A549 (cell line): ENCODE measurements at regions not wholly inside any gene's neighbourhood (a gene's known extent, or its start where the extent isn't known, plus 50 kb on each side); places are given as distances from the start of the nearest gene placed in this dataset.

Source experiments
- ATAC-seq, 2 experiments: fragments of 200-7000 bp in 1 of 2; fragments of >200 bp in 1 of 2; cut with Nextera tagmentation in 1 of 2; cut with Tn5 transposase in 1 of 2; 3 replicates each; pipeline versions ENCODE4 v1.8.0 to v1.9.1; 2018 to 2020; ENCODE audit warnings: mild to moderate bottlenecking in 1 of 2, moderate library complexity in 1 of 2
- CTCF ChIA-PET: fragments of 300-600 bp; sonication (Branson Sonifier 250); formaldehyde crosslinking; extraction: SDS; loops from one replicate; lab custom pipeline; 2021; ENCODE audit warnings: antibody characterized with exemption, inconsistent platforms; lab: Yijun Ruan, JAX
- POLR2A ChIA-PET: fragments of 350-600 bp; formaldehyde crosslinking; extraction: SDS; loops from one replicate; lab custom pipeline; 2021; ENCODE audit warnings: antibody characterized with exemption, inconsistent platforms; lab: Yijun Ruan, JAX
- DNase-seq, 2 experiments: peaks; one replicate each; pipeline versions ENCODE4 v3.0.0 to v3.0.0-alpha.2; 2011 to 2016; ENCODE audit warnings: low read depth in 1 of 2, low spot score in 1 of 2
- FAIRE-seq: peaks from 2 replicates; lab custom pipeline; 2011; peaks lifted over from hg19 to GRCh38; lab: Jason Lieb, UNC
- H3K27ac ChIP-seq, 2 experiments: fragments of >200 bp; sonication (Bioruptor Twin); formaldehyde crosslinking; 3 replicates each; pipeline ENCODE4 v1.5.1; 2016 to 2017
- H3K4me1 ChIP-seq: fragments of >200 bp; sonication (Bioruptor Twin); formaldehyde crosslinking; 3 replicates; pipeline ENCODE4 v1.6.1; 2016
- H3K4me2 ChIP-seq: fragments of >200 bp; sonication (Bioruptor Twin); formaldehyde crosslinking; 3 replicates; pipeline ENCODE4 v1.6.1; 2016
- H3K4me3 ChIP-seq: fragments of >200 bp; sonication (Bioruptor Twin); formaldehyde crosslinking; 3 replicates; pipeline ENCODE4 v1.5.1; 2016
- H3K9me3 ChIP-seq: fragments of >200 bp; sonication (Bioruptor Twin); formaldehyde crosslinking; 3 replicates; pipeline ENCODE4 v1.6.1; 2016
- ATOH8 ChIP-seq: fragments of 250-450 bp; sonication (Bioruptor Pico); IDR thresholded peaks from 2 replicates; pipeline ENCODE4 v1.5.0; 2020; ENCODE audit warnings: low read depth, mild to moderate bottlenecking, moderate library complexity
- BCL3 ChIP-seq: fragments of >200 bp; sonication (Bioruptor Twin); formaldehyde crosslinking; IDR thresholded peaks from 3 replicates; pipeline ENCODE4 v1.6.1; 2016
- CBX2 ChIP-seq: fragments of 200-600 bp; sonication (generic); IDR thresholded peaks from 2 replicates; pipeline ENCODE4 v1.6.1; 2016; ENCODE audit warnings: low read depth, mild to moderate bottlenecking, borderline replicate concordance
- CBX8 ChIP-seq: fragments of 200-600 bp; sonication (generic); IDR thresholded peaks from 2 replicates; pipeline ENCODE4 v1.6.1; 2016
- CHD4 ChIP-seq: fragments of 200-600 bp; sonication (generic); IDR thresholded peaks from 2 replicates; pipeline ENCODE4 v1.6.1; 2016; ENCODE audit warnings: antibody characterized with exemption, mild to moderate bottlenecking, borderline replicate concordance
- EHF ChIP-seq: fragments of 250-450 bp; sonication (Bioruptor Pico); IDR thresholded peaks from 2 replicates; pipeline ENCODE4 v1.5.0; 2020; ENCODE audit warnings: mild to moderate bottlenecking
- EHMT2 ChIP-seq: fragments of 200-600 bp; sonication (generic); IDR thresholded peaks from 2 replicates; pipeline ENCODE4 v1.6.1; 2016; ENCODE audit warnings: antibody characterized with exemption, low read depth, mild to moderate bottlenecking, moderate library complexity
- FOXS1 ChIP-seq: fragments of 250-450 bp; sonication (Bioruptor Pico); IDR thresholded peaks from 2 replicates; pipeline ENCODE4 v1.5.0; 2020; ENCODE audit warnings: mild to moderate bottlenecking, moderate library complexity
- MAFK ChIP-seq: fragments of 450-650 bp; IDR thresholded peaks from 2 replicates; pipeline ENCODE4 v1.6.1; 2014; ENCODE audit not compliant: partially characterized antibody
- MAZ ChIP-seq: fragments of 150-350 bp; IDR thresholded peaks from 2 replicates; pipeline ENCODE4 v1.6.1; 2014; ENCODE audit warnings: antibody characterized with exemption, low read depth, low read length, borderline replicate concordance
- NFE2L2 ChIP-seq: fragments of 150-350 bp; conservative IDR thresholded peaks from 2 replicates; pipeline ENCODE4 v1.6.1; 2014; ENCODE audit warnings: low read length
- NPAS2 ChIP-seq: fragments of 250-450 bp; sonication (Bioruptor Pico); IDR thresholded peaks from 2 replicates; pipeline ENCODE4 v1.8.0; 2022; ENCODE audit warnings: mild to moderate bottlenecking, moderate library complexity, borderline replicate concordance
- PHF8 ChIP-seq: fragments of 200-600 bp; sonication (generic); IDR thresholded peaks from 2 replicates; pipeline ENCODE4 v1.6.1; 2016; ENCODE audit warnings: low read depth, mild to moderate bottlenecking, antibody characterized with exemption, moderate library complexity, borderline replicate concordance
- RNF2 ChIP-seq: fragments of 200-600 bp; sonication (generic); IDR thresholded peaks from 2 replicates; pipeline ENCODE4 v1.6.1; 2016; ENCODE audit warnings: low read depth, mild to moderate bottlenecking, antibody characterized with exemption, moderate library complexity, borderline replicate concordance
- SMC3 ChIP-seq: fragments of >200 bp; sonication (Bioruptor Twin); formaldehyde crosslinking; IDR thresholded peaks from 3 replicates; pipeline ENCODE4 v1.6.1; 2018; ENCODE audit warnings: inconsistent platforms
- TP53 ChIP-seq: fragments of 250-450 bp; sonication (Bioruptor Pico); IDR thresholded peaks from 2 replicates; pipeline ENCODE4 v1.5.0; 2021; ENCODE audit warnings: mild to moderate bottlenecking, moderate library complexity
- ZNF302 ChIP-seq: fragments of 250-450 bp; sonication (Bioruptor Pico); IDR thresholded peaks from 2 replicates; pipeline ENCODE4 v1.9.0; 2021; ENCODE audit warnings: inconsistent platforms, mild to moderate bottlenecking, moderate library complexity
- ZSCAN20 ChIP-seq: fragments of 250-450 bp; sonication (Bioruptor Pico); IDR thresholded peaks from 2 replicates; pipeline ENCODE4 v1.8.0; 2022; ENCODE audit warnings: mild to moderate bottlenecking, moderate library complexity
- WGBS: methylation state at CpG from one replicate; pipeline ENCODE4 v1.1.6; 2017; ENCODE audit errors: missing lambda C conversion rate; 5-methylcytosine and 5-hydroxymethylcytosine counted together

- H3K27ac ChIP-seq = peak overlapping the region; percentile 94 to 95
- ChIA-PET POLR2A (interaction anchor here (0.7 kb wide), 1 partner anchor 94 kb away, joined by 4 read pairs; no protein-coding TSS in a partner anchor), CTCF (interaction anchor here (0.6 to 1.0 kb wide), 3 partner anchors 11 to 390 kb away, joined by 3 read pairs; no protein-coding TSS in a partner anchor)
- peaks cover 51% of the 10 kb centered on the region for H3K4me1 ChIP-seq
- WGBS = 92% methylated on average over 10 of the region's 10 CpGs
- no peaks in the 10 kb centered on the region for H3K9me3 ChIP-seq
- FAIRE-seq = no peak
- TF ChIP-seq ZSCAN20 (CRISPR knock-in tag) = no peak
- TF ChIP-seq CBX2 = no peak
- TF ChIP-seq CHD4 = no peak
- no peak for ATAC-seq
- no peak overlapping the region for H3K4me2 ChIP-seq
- no peak for DNase-seq
- H3K4me3 ChIP-seq = no peak overlapping the region
These were observed 142.9 kb downstream of the TOMM20 start for GRCh38 chr1:234985516-234986294.

GRCh38 chr1:234985007-234985370 is 143.6 kb downstream of the TOMM20 start:
- ChIA-PET CTCF (interaction anchor here (1.0 kb wide), 1 partner anchor 99 kb away, joined by 3 read pairs; no protein-coding TSS in a partner anchor), POLR2A (no interaction called here)
- 96% methylated on average over 7 of the region's 7 CpGs for WGBS
- Histone ChIP-seq H3K27ac (peak overlapping the region; percentile 94 to 95), H3K4me3 (no peak overlapping the region), H3K4me2 (no peak overlapping the region), H3K4me1 (peaks cover 58% of the 10 kb centered on the region), H3K9me3 (no peaks in the 10 kb centered on the region)
- FAIRE-seq (no peak), ATAC-seq (no peak), DNase-seq (no peak)
- TF ChIP-seq NPAS2 (CRISPR knock-in tag) (no peak), SMC3 (no peak), PHF8 (no peak), MAZ (no peak), MAFK (peak; percentile 11)

- no peaks in the 10 kb centered on the region for H3K9me3 ChIP-seq
- WGBS = 88% methylated on average over 7 of the region's 7 CpGs
- FAIRE-seq (no peak), ATAC-seq (no peak), DNase-seq (no peak)
- ChIA-PET CTCF (interaction anchor here (0.6 to 2.1 kb wide), 6 partner anchors 19 to 720 kb away, joined by 3 to 11 read pairs (median 3); no protein-coding TSS in a partner anchor), POLR2A (interaction anchor here (0.7 to 1.4 kb wide), 2 partner anchors 370 to 372 kb away, joined by 5 to 6 read pairs; no protein-coding TSS in a partner anchor)
- no peak overlapping the region for H3K4me2 ChIP-seq
- H3K4me3 ChIP-seq = no peak overlapping the region
- H3K27ac ChIP-seq = peak overlapping the region; percentile 94 to 95
- H3K4me1 ChIP-seq = peaks cover 71% of the 10 kb centered on the region
- TF ChIP-seq FOXS1 (CRISPR knock-in tag) = no peak
- no peak for TF ChIP-seq EHMT2
- no peak for TF ChIP-seq NFE2L2
- TF ChIP-seq BCL3 = no peak
- TF ChIP-seq EHF (CRISPR knock-in tag) = no peak
- TF ChIP-seq CBX8 = no peak
These were observed 144.9 kb downstream of the TOMM20 start for GRCh38 chr1:234983564-234984238.

- TF ChIP-seq ZNF302 (CRISPR knock-in tag) (no peak), RNF2 (no peak), TP53 (CRISPR knock-in tag) (no peak), ATOH8 (CRISPR knock-in tag) (no peak)
- TF ChIP-seq, all 56 proteins: peak for 0
- ChIA-PET POLR2A (interaction anchor here (1.1 to 1.6 kb wide), 2 partner anchors 16 to 257 kb away, joined by 4 to 6 read pairs; no protein-coding TSS in a partner anchor), CTCF (interaction anchor here (0.8 to 12.5 kb wide), 4 partner anchors 15 to 111 kb away, joined by 3 to 94 read pairs (median 6); no protein-coding TSS in a partner anchor)
- H3K4me1 ChIP-seq = peaks cover 77% of the 10 kb centered on the region
- FAIRE-seq (no peak), DNase-seq (no peak), ATAC-seq (no peak)
- H3K4me2 ChIP-seq = no peak overlapping the region; the same call in 2 of the 3 replicates
- peak overlapping the region; percentile 94 to 95 for H3K27ac ChIP-seq
- no peak overlapping the region for H3K4me3 ChIP-seq
- 95% methylated on average over 2 of the region's 2 CpGs for WGBS
- H3K9me3 ChIP-seq = no peaks in the 10 kb centered on the region
These were observed 146.9 kb downstream of the TOMM20 start for GRCh38 chr1:234981758-234982157.
